ENCODE measurements at regions not wholly inside any gene's neighbourhood (a gene's known extent, or its start where the extent isn't known, plus 50 kb on each side); places are given as distances from the start of the nearest gene placed in this dataset.

- no peak for DNase-seq (ENCODE audit: low spot score)
Measured at GRCh38 chr15:39497016-39497758, 83.7 kb upstream of the THBS1 start.

- DNase-seq (ENCODE audit: low spot score): peak; percentile 43
Measured at GRCh38 chr15:39497759-39498565, 82.9 kb upstream of the THBS1 start.

GRCh38 chr15:39498629-39499028 lies 82.2 kb upstream of the THBS1 start:
- DNase-seq (ENCODE audit: low spot score): peak; percentile 83

- DNase-seq (ENCODE audit: low spot score): peak; percentile 24
Measured at GRCh38 chr15:39499042-39499441, 81.8 kb upstream of the THBS1 start.

- no peak for DNase-seq (ENCODE audit: low spot score)
Measured at GRCh38 chr15:39499681-39500080, 81.2 kb upstream of the THBS1 start.

GRCh38 chr15:39501366-39502081 lies 79.4 kb upstream of the THBS1 start:
- no peak for DNase-seq (ENCODE audit: low spot score)

GRCh38 chr15:39502082-39502447 lies 78.8 kb upstream of the THBS1 start:
- DNase-seq (ENCODE audit: low spot score): no peak

GRCh38 chr15:39502611-39503195 lies 78.2 kb upstream of the THBS1 start:
- DNase-seq (ENCODE audit: low spot score): peak; percentile 82

- no peak for DNase-seq (ENCODE audit: low spot score)
Measured at GRCh38 chr15:39503526-39503925, 77.4 kb upstream of the THBS1 start.

GRCh38 chr15:39504808-39505207 lies 76.1 kb upstream of the THBS1 start:
- no peak for DNase-seq (ENCODE audit: low spot score)

- peak; percentile 27 for DNase-seq (ENCODE audit: low spot score)
Measured at GRCh38 chr15:39506146-39506545, 74.7 kb upstream of the THBS1 start.

GRCh38 chr15:39508536-39508935 lies 72.3 kb upstream of the THBS1 start:
- DNase-seq (ENCODE audit: low spot score): no peak

- no peak for DNase-seq (ENCODE audit: low spot score)
Measured at GRCh38 chr15:39510001-39510701, 70.7 kb upstream of the THBS1 start.

- peak; percentile 72 for DNase-seq (ENCODE audit: low spot score)
Measured at GRCh38 chr15:39511000-39511915, 69.6 kb upstream of the THBS1 start.

- DNase-seq (ENCODE audit: low spot score): no peak
Measured at GRCh38 chr15:39511916-39512260, 69.0 kb upstream of the THBS1 start.

GRCh38 chr15:39512643-39513042 lies 68.2 kb upstream of the THBS1 start:
- no peak for DNase-seq (ENCODE audit: low spot score)

- DNase-seq (ENCODE audit: low spot score): no peak
Measured at GRCh38 chr15:39513936-39514335, 66.9 kb upstream of the THBS1 start.

GRCh38 chr15:39514933-39515332 lies 65.9 kb upstream of the THBS1 start:
- DNase-seq (ENCODE audit: low spot score): no peak

GRCh38 chr15:39515765-39516164 lies 65.1 kb upstream of the THBS1 start:
- DNase-seq (ENCODE audit: low spot score): no peak

GRCh38 chr15:39517122-39517855 lies 63.6 kb upstream of the THBS1 start:
- no peak for DNase-seq (ENCODE audit: low spot score)
